Motor neuron (in vitro differentiated cells): ENCODE measurements at regions not wholly inside any gene's neighbourhood (a gene's known extent, or its start where the extent isn't known, plus 50 kb on each side); places are given as distances from the start of the nearest gene placed in this dataset.

Experiments used
- ATAC-seq, 8 experiments: fragments of 200-7000 bp; cut with Tn5 transposase; replicated peaks in 6 of 8; 2 replicates each; pipeline ENCODE4 v1.8.0; 2021; ENCODE audit warnings: mild to moderate bottlenecking in 8 of 8, moderate library complexity in 8 of 8
- H3K27ac ChIP-seq, 2 donors: fragments of 250-450 bp; sonication (Bioruptor Pico); 2 replicates each; pipeline ENCODE4 v1.9.0; 2021; ENCODE audit warnings: antibody characterized with exemption in 2 of 2, mild to moderate bottlenecking in 2 of 2, moderate library complexity in 1 of 2
- H3K4me1 ChIP-seq, 2 donors: fragments of 250-450 bp; sonication (Bioruptor Pico); replicated peaks in 1 of 2; 2 replicates each; pipeline ENCODE4 v1.6.1; 2021; ENCODE audit warnings: antibody characterized with exemption in 2 of 2, mild to moderate bottlenecking in 2 of 2, moderate library complexity in 1 of 2
- H3K4me3 ChIP-seq, 5 donors: fragments of 250-450 bp; sonication (Bioruptor Pico); 2 replicates each; pipeline ENCODE4 v1.9.0; 2021; ENCODE audit warnings: antibody characterized with exemption in 5 of 5, mild to moderate bottlenecking in 5 of 5, moderate library complexity in 4 of 5
- WGBS, 10 experiments: fragments of 450-650 bp; shearing (Covaris generic); methylation state at CpG; one replicate each; pipeline ENCODE4 v1.0.0; 2022; 5-methylcytosine and 5-hydroxymethylcytosine counted together
- in situ Hi-C, 9 experiments: fragments of 400-800 bp; cut with MboI; loops; one replicate each; pipeline ENCODE4 v1.15.0; 2021; ENCODE audit warnings: low sequenced_read_pairs in 9 of 9, low pct_unique_long_range_greater_than_20kb in 2 of 9; ENCODE audit not compliant: unreplicated experiment in 9 of 9

GRCh38 chr1:17911791-17912190 lies 156.7 kb downstream of the ACTL8 start:
- no peak for ATAC-seq
- H3K4me1 ChIP-seq, result peaks cover 0 to 7% of the 10 kb centered on the region in 2 donors
- no peak overlapping the region for H3K4me3 ChIP-seq
- no peak overlapping the region for H3K27ac ChIP-seq
- in situ Hi-C loops, result loop anchor here in 4 of 9 experiments (25.0 kb wide), 6 partner anchors 176 to 651 kb away; partner anchors contain the start of gene IGSF21 (in 1 of the 4)
- WGBS, 10 experiments, result 30 to 82% (median 60%) methylated on average over 1 to 4 of the region's 4 CpGs; no CpG with 5 or more reads in 1 of the 10 experiments

GRCh38 chr1:17912491-17912890 lies 157.4 kb downstream of the ACTL8 start:
- in situ Hi-C loops, result loop anchor here in 4 of 9 experiments (25.0 kb wide), 6 partner anchors 175 to 650 kb away; partner anchors contain the start of gene IGSF21 (in 1 of the 4)
- ATAC-seq, result peak in 1 of 8 experiments; percentile 24
- H3K4me1 ChIP-seq, result peaks cover 0 to 7% of the 10 kb centered on the region in 2 donors
- H3K4me3 ChIP-seq, result no peak overlapping the region
- WGBS, 10 experiments, result 17 to 100% (median 68%) methylated on average over 1 to 7 of the region's 7 CpGs; no CpG with 5 or more reads in 2 of the 10 experiments
- no peak overlapping the region for H3K27ac ChIP-seq

GRCh38 chr1:17913326-17914115 lies 158.4 kb downstream of the ACTL8 start:
- WGBS, 10 experiments, result 22 to 83% (median 56%) methylated on average over 2 to 14 of the region's 14 CpGs
- peak in 1 of 8 experiments; percentile 43 for ATAC-seq
- in situ Hi-C loops, result loop anchor here in 4 of 9 experiments (25.0 kb wide), 6 partner anchors 174 to 649 kb away; partner anchors contain the start of gene IGSF21 (in 1 of the 4)
- Histone ChIP-seq H3K4me1 (peaks cover 0 to 7% of the 10 kb centered on the region in 2 donors), H3K27ac (no peak overlapping the region), H3K4me3 (no peak overlapping the region)

- in situ Hi-C loops, result loop anchor here in 4 of 9 experiments (25.0 kb wide), 6 partner anchors 173 to 648 kb away; partner anchors contain the start of gene IGSF21 (in 1 of the 4)
Observed at GRCh38 chr1:17914131-17914530, 159.0 kb downstream of the ACTL8 start.

GRCh38 chr1:17914987-17915386 lies 159.9 kb downstream of the ACTL8 start:
- Histone ChIP-seq H3K27ac (no peak overlapping the region), H3K4me1 (peaks cover 0 to under 1% of the 10 kb centered on the region in 2 donors), H3K4me3 (no peak overlapping the region)
- in situ Hi-C loops, result loop anchor here in 4 of 9 experiments (25.0 kb wide), 6 partner anchors 172 to 647 kb away; partner anchors contain the start of gene IGSF21 (in 1 of the 4)
- WGBS, 10 experiments, result 40 to 100% (median 73%) methylated on average over 1 to 9 of the region's 9 CpGs; no CpG with 5 or more reads in 3 of the 10 experiments
- no peak for ATAC-seq

More at GRCh38 chr1:17914131-17914530, 159.0 kb downstream of the ACTL8 start:
- H3K27ac ChIP-seq, result no peak overlapping the region
- H3K4me3 ChIP-seq, result no peak overlapping the region
- no peak for ATAC-seq
- 51 to 90% (median 65%) methylated on average over 1 to 6 of the region's 7 CpGs; no CpG with 5 or more reads in 2 of the 10 experiments for WGBS, 10 experiments
- peaks cover 0 to 3% of the 10 kb centered on the region in 2 donors for H3K4me1 ChIP-seq

- in situ Hi-C loops, result loop anchor here in 4 of 9 experiments (25.0 kb wide), 6 partner anchors 172 to 647 kb away; partner anchors contain the start of gene IGSF21 (in 1 of the 4)
- peak in 1 of 8 experiments; percentile 50 for ATAC-seq
- WGBS, 10 experiments, result 0 to 42% (median 21%) methylated on average over 1 to 7 of the region's 7 CpGs; no CpG with 5 or more reads in 1 of the 10 experiments
Observed at GRCh38 chr1:17915511-17916197, 160.5 kb downstream of the ACTL8 start.

GRCh38 chr1:17916702-17917101 lies 161.6 kb downstream of the ACTL8 start:
- peaks cover 0 to 5% of the 10 kb centered on the region in 2 donors for H3K4me1 ChIP-seq
- no peak overlapping the region for H3K27ac ChIP-seq
- H3K4me3 ChIP-seq, result no peak overlapping the region
- 46 to 94% (median 76%) methylated on average over 1 to 3 of the region's 3 CpGs; no CpG with 5 or more reads in 5 of the 10 experiments for WGBS, 10 experiments
- in situ Hi-C loops, result loop anchor here in 4 of 9 experiments (25.0 kb wide), 6 partner anchors 171 to 646 kb away; partner anchors contain the start of gene IGSF21 (in 1 of the 4)
- no peak for ATAC-seq

More at GRCh38 chr1:17915511-17916197, 160.5 kb downstream of the ACTL8 start:
- no peak overlapping the region for H3K4me3 ChIP-seq
- peaks cover 0 to 5% of the 10 kb centered on the region in 2 donors for H3K4me1 ChIP-seq
- no peak overlapping the region for H3K27ac ChIP-seq

- Histone ChIP-seq H3K4me3 (no peak overlapping the region), H3K4me1 (peaks cover 0 to 5% of the 10 kb centered on the region in 2 donors), H3K27ac (no peak overlapping the region)
- in situ Hi-C loops, result loop anchor here in 4 of 9 experiments (25.0 kb wide), 6 partner anchors 168 to 643 kb away; partner anchors contain the start of gene IGSF21 (in 1 of the 4)
- ATAC-seq, result peak in 6 of 8 experiments; percentile 29 to 94 (median 70)
- 9 to 50% (median 28%) methylated on average over 1 to 10 of the region's 10 CpGs; no CpG with 5 or more reads in 1 of the 10 experiments for WGBS, 10 experiments
Observed at GRCh38 chr1:17919525-17920439, 164.6 kb downstream of the ACTL8 start.

- no peak for ATAC-seq
- in situ Hi-C loops, result loop anchor here in 4 of 9 experiments (25.0 kb wide), 6 partner anchors 166 to 641 kb away; partner anchors contain the start of gene IGSF21 (in 1 of the 4)
- no peak overlapping the region for H3K27ac ChIP-seq
- H3K4me1 ChIP-seq, result peaks cover 2 to 15% of the 10 kb centered on the region in 2 donors
- no peak overlapping the region for H3K4me3 ChIP-seq
- 10 to 67% (median 45%) methylated on average over 1 to 7 of the region's 9 CpGs; no CpG with 5 or more reads in 2 of the 10 experiments for WGBS, 10 experiments
Observed at GRCh38 chr1:17920881-17921640, 165.9 kb downstream of the ACTL8 start.

- Histone ChIP-seq H3K4me1 (peaks cover 2 to 16% of the 10 kb centered on the region in 2 donors), H3K4me3 (no peak overlapping the region), H3K27ac (no peak overlapping the region)
- 0 to 17% (median 0%) methylated on average over 1 to 6 of the region's 6 CpGs; no CpG with 5 or more reads in 1 of the 10 experiments for WGBS, 10 experiments
- in situ Hi-C loops, result loop anchor here in 4 of 9 experiments (25.0 kb wide), 6 partner anchors 164 to 639 kb away; partner anchors contain the start of gene IGSF21 (in 1 of the 4)
- ATAC-seq, result peak in 3 of 8 experiments; percentile 47 to 51 (median 50)
Observed at GRCh38 chr1:17922833-17923232, 167.7 kb downstream of the ACTL8 start.

GRCh38 chr1:17923666-17924065 lies 168.5 kb downstream of the ACTL8 start:
- ATAC-seq, result no peak
- in situ Hi-C loops, result loop anchor here in 4 of 9 experiments (25.0 kb wide), 6 partner anchors 164 to 639 kb away; partner anchors contain the start of gene IGSF21 (in 1 of the 4)
- no peak overlapping the region for H3K27ac ChIP-seq
- peaks cover 2 to 17% of the 10 kb centered on the region in 2 donors for H3K4me1 ChIP-seq
- WGBS, 10 experiments, result 38 to 93% (median 52%) methylated on average over 1 to 4 of the region's 4 CpGs; no CpG with 5 or more reads in 4 of the 10 experiments
- H3K4me3 ChIP-seq, result no peak overlapping the region
